Smooth muscle cell of the brain vasculature (primary cell): ENCODE measurements at regions not wholly inside any gene's neighbourhood (a gene's known extent, or its start where the extent isn't known, plus 50 kb on each side); places are given as distances from the start of the nearest gene placed in this dataset.
"Not testable (repeated sequence)": the region's sequence is repeated elsewhere in the genome, so short reads cannot be mapped to it uniquely, and the experiment has no call there.

Experiments used
- DNase-seq: peaks from one replicate; pipeline ENCODE4 v3.0.0-alpha.2; 2012; ENCODE audit warnings: low read depth, low spot score

DNA sequence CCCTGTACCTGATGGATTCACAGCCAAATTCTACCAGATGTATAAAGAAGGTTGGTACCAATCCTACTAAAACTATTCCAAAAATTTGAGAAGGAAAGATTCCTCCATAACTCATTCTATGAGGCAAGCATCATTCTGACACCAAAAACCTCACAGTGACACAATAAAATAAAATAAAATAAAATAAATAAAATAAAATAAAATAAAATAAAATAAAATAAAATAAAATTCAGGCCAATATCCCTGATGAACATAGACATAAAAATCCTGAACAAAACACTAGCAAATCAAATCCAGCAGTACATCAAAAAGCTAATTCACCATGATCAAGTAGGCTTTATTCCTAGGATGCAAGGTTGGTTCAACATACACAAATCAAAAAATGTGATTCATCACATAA lies 108.1 kb downstream of the PROX1 start:
- not testable (repeated sequence) for DNase-seq

DNA sequence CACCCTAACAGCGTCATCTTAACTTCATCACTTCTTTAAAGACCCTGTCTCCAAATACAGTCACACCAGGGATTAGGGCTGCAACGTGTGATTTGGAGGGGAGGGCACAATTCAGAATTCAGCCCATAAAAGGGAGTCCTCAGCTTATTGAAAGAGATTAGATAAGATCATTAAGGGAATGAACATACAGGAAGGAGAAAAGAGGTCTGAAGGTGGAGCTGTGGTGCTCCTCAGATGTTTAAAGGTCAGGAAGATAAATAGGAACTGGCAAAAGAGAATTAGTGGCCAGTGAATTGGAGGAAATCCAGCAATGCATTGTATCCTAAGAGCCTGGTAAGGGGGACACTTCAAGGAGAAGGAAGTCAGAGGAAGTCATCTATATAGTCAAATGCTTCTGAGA lies 113.5 kb downstream of the PROX1 start:
- DNase-seq, result no peak

DNA sequence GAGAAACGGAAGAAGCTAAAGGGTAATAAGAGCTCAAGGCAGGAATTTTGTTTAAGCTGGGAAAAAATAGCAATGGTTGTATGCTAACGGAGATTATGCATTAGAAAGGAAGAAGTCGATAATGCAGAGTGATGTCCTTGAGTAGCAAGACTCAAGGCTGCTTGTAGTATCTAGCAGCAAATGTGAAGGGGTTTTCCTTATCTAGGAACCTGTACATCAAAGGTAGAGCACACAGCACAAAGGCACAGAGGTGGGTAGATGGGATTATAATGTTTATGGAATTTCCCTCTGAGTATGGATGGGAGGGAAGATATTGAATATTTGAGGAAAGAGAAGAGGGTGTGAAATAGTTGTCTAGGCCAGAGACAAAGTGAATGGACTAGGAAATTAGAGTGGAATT lies 114.1 kb downstream of the PROX1 start:
- no peak for DNase-seq

DNA sequence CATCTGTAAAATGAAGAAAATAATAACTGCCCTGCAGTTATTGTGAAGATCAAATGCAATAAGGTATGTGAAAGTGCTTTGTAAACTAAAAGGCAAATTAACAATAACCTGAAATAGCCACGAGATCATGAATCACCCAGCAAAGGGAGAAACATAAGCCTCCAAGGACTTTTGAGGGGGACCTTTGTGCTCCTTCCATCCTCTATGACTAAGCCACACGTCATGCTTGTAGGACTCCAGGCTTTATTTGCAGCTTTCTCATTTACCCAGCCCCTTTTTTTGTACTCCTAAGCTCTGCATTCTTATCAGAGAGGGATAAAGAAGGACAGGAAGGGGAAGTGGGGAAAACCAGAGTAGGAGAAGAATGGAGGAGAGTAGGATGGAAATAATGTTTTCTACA lies 115.1 kb downstream of the PROX1 start:
- DNase-seq, result peak; percentile 33

DNA sequence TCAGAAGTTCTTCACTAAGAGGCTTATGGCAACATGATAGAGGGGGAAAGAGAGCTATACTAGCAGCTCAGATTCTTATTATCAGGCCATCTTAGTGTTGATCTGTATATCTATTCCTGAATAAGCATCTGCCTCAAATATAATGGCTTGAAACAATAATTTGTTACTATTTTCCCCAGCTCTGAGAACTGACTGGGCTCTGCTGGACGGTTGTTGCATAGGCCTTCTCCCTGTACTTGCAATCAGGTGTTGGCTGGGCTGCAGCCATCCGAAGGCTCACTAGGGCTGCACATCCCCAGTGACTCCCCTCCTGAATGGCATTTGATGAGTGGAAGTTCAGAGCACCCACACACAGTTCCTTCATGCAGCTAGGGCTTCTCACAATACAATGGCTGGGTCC lies 116.0 kb downstream of the PROX1 start:
- DNase-seq, result no peak

DNA sequence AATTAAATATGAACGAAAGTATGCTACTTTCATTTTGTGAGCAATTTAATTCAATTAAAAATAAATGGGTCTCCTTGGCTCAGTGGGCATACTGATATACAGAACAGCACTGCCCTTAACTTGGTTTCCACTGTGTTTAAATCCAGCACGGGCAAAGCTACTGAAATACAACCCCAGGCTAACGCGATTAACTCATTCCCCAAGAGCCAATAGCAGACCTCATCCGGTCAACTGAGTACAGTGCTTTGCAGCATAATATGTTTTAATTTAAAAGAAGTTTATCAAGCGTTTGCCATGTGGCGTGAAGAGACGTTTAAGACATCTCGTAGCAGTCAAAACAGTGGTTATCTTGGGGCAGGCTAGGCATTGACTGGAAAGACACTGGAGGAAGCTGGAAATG lies 118.6 kb downstream of the PROX1 start:
- no peak for DNase-seq

DNA sequence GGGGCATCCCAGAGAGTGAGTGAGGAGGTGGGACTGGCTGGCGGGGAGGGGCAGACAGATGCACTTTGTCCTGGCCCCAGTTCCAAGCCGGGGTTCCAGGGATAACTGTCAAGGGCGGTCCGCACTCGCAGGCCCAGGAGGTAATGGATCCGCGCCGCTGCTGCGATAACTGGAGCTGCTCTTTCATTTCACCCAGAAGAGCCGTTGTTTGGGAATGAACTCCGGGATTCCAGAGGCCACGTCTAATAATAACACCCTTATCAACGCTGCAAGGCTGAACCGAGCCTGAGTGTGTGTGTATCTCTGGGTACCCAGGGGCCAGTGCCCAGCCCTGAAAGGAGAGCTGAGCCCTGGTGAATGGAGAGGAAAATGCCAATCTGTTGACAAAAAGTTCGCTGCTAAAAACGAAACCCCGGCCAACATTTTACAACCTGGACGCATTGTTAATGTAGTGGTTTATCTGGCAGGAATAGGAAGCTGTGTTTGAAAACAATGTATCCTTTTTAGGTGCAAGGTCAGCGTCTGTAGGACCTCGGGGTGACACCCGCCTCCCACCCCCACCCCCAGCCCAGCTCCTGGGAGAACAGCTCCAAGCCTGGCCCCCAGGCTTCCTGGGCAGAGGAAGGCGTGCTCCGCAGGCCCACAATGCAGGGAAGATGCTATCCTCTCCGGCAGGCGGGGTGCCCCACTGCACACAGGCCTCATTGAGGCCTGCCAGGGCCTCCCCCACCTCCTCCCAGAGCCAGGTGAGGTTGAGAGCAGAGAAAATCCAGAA lies 119.7 kb downstream of the PROX1 start:
- DNase-seq, result no peak

DNA sequence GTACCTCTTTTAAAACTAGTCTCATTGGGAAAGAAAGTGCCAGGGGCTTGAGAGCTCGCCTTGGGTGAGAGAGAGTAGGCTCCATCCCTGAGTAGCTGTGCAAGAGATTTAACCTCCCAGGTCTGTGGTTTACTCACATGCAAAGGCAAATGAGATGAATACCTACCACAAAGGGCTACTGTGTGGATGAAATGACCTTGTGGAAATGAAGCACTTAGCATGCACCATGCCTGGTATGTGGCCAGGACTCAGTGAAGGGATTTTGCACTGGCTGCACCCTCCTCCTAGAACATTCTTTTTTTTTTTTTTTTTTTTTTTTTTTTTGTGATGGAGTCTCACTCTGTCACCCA lies 120.3 kb downstream of the PROX1 start:
- no peak for DNase-seq

DNA sequence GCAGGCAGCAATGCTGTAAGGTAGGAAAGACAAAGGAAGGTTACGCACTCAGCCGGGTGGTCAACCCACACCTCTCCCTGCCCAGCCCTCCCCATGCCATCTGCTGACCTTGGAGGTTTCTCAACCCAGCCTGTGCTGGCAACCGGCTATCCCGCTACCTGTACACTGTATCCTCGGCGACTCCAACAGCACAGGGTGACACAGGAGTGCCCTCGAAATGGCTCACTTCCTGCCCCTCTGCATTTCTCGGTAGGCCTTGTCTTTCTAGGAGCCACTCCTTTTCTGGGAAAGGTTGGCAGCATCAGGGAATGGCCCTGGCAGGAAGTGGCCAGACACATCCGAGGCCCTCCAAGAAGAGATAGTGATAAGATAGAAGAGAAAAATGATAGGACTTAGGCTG lies 124.0 kb downstream of the PROX1 start:
- no peak for DNase-seq

DNA sequence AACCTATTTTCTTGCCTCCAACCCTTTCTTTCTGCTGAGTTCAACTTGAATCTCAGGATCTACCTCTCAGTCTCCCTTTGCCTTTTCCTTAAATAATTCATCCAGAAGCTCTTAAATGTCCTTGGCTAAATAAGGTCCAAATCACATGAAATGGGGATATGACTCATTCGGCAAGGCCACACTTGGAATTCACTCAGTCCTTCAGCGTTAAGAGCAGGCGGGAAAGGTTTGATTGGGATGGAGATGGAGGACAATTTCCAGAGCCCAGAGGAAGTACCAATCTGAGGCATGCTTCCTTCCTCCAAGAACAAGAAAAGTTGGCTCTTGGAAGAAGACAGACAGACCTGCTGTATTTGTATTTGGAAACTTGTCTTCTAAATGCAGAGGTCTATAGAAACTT lies 128.5 kb downstream of the PROX1 start:
- DNase-seq, result no peak

DNA sequence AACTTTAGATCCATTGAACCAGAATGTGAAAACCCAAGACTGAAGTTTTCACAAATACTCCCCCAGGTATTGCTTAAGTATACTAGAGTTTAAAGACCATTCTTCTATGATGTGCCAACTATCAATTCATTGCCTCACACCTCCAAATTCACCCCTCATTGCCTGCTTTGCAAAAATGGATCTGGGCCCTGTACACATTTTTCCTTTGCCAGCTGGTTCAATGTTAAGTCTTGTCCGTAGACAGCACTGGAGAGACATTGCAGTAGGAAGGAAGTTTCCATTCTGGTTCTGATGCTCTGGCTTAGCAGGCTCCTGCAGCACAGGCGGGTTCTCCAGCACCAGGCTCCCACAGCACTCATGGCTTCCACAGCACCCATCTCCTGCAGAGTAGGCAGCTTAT lies 130.0 kb downstream of the PROX1 start:
- no peak for DNase-seq

DNA sequence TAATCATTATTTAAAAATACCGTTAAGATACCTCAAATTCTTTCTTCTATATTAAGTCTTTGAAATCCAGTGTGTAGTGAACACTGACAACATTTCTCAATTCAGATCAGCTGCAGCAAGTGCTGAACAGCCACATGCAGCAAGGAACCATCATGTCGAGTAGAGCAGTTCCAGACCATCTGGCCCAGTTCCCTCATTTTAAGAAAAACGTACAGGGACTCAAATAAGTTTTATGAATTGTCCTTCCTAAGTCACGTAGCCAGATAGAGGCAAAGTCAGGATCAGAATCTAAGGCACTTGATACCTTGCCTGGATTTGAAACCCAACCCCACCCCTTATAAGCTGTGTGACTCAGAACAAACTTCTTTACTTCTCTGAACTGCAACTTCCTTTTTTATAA lies 132.4 kb downstream of the PROX1 start:
- DNase-seq, result no peak

DNA sequence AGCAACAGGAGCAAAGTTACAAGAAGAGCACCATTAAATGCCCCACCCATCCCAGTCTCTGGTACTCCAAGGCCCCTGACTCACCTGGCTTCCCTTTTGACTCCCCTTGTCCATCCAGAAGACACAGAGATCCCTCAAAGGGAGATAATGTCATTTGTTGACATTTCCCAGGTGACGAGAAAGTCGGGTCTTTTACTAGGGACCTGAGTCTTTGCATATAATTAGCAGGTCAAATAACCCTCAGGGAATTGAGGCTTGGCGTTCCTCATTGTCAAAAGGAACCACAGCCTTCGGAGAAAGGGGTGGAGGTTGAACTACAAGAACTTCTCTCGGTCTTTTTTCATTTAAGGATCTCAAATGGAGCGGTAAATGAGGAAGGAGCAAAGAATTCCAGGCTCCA lies 133.2 kb downstream of the PROX1 start:
- DNase-seq, result no peak

DNA sequence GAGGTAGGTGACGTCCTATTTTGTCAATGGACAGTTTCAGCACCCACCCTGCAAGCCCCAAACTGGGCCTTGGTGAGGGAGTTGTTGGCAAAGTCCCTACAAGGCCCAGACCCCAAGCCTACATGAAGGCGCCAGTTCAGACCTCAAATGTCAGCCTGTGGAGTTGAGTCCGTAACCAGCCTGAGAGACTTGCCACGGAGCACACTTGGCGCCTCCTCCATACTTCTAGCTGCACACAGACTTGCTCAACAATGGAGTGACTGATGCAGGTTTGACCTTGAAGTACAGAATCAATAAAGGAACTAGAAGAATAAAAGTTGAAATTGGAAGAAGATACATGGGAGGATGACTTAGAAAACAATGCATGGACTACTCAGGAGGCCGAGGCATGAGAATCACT lies 134.3 kb downstream of the PROX1 start:
- DNase-seq, result no peak

DNA sequence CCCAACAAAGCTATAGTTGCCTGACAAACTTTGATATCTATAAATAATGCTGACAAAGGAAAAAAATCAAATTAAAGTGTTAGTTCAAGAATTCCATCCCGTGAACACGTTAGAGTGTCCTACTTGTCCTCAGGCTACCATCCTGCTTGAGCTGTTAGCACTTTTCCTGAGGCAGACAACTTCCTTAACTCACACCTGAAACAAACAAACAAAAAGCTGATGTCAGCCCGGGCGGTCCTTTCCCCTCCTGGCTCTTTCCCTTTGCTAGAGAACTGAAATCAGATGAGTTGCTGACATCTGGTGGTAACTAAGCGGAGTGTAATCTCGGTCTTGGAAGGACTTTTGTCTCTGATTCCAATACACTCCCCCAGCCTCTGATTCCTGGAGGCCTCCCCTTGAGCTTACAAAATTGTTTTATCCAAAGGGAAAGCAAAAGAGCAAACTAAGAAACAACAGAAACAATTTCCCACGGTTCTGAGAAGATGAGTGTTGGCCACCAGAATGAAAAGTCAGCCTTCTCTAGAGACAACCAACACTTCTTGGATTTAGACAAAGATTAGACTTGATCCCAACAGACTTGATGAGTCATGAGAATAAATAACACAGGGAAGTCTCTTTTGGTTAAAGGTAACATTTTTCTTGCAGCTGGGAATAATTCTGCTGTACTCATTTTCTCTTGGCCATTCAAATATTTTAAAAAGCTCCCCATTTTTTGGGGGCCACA lies 135.4 kb downstream of the PROX1 start:
- DNase-seq, result peak; percentile 24

DNA sequence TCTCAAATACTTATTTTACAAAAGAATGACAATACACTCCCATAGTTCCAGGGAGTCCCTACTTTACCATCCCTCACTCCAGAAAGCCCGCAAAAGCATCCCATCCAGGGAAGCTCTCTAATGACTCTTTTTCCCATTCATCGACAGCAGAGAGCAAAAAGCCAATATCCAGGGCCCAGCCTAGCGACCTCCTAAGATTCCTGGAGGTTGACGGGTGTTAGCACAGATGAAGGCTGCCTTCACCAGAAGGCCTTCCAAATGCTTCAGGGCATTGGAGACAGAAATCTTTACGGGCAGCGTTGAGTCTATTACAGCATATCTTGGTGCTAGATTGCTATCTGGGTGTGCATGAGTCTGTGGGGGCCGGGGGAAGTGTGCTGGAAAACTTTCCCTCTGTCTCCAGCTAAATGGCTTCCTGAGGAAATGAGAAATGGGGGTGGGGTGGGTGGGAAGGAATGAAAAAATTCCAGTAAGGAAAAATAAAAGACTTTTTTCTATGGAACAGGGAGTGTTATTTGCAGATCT lies 136.6 kb downstream of the PROX1 start:
- no peak for DNase-seq

DNA sequence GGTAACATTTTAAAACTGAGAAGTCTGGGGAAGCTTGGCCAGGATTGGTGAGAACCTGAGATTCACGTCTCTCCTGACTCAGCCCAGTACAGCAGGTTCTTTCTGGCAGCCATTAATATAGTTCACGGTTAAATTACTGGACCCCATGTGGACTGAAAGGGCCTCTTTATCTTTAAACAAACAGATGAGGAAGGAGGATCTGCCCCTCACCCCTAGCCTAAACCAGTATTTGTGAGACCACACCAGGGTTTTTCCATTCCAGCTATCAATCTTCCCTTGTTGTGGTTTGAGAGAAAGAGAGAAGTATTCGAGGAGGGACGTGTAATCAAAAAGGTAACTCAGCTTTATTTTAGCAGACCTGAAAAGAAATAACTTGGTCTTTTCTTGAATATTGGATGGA lies 137.1 kb downstream of the PROX1 start:
- DNase-seq, result no peak

DNA sequence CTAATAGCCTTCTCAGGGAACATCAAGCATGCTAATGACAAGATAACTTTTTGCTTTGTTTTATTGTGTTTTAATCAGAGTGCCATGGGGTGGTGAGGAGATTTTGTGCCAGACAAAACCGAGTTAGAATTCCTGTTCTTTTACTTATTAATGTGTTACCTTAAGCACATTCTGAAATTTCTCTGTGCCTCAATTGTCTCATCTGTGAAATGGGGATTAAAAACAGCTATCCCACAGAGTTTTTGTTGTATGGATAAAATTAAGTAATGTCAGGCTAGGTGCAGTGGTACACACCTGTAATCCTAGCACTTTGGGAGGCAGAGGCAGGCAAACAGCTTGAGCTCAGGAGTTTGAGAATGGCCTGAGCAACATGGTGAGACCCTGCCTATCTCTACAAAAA lies 138.0 kb downstream of the PROX1 start:
- DNase-seq, result no peak

DNA sequence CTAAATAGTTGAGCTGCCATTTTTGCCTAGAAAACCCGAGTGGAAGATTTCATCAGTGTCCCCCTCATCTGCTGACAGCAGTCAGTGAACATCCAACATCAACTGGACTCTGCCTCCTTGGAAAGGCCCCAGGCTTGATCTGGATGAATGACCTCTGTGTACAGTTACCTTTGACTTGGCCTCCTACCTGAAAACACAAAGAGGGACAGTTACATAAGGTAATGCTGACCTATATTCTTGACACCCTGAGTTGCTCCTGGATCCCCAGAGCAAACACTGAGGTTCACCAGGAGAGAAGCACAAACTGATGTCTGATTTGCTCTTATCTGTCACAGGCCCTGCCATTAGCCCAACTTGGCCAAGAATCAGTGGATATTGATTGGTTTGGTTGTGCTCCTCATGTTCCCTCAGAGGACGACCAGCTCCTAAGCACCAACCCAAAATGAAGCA lies 138.9 kb downstream of the PROX1 start:
- DNase-seq, result no peak

DNA sequence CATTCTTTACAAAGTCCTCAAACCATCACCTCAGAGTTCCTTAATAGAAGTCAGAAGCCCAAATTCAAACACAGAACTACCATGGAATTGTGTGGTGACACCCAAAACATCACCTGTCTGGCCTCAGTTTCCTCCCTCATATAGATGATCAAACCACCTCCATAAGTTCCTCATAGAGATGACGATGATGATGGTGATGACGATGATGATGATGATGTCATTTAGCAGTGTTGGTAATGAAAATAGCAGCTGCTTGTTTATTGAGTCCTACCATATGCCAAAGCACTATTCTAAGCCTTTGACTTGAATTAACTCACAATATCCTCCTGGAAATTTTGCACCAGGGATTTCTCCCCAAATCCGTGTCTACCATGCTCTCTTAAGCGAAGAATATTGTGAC lies 139.9 kb downstream of the PROX1 start:
- DNase-seq, result no peak

DNA sequence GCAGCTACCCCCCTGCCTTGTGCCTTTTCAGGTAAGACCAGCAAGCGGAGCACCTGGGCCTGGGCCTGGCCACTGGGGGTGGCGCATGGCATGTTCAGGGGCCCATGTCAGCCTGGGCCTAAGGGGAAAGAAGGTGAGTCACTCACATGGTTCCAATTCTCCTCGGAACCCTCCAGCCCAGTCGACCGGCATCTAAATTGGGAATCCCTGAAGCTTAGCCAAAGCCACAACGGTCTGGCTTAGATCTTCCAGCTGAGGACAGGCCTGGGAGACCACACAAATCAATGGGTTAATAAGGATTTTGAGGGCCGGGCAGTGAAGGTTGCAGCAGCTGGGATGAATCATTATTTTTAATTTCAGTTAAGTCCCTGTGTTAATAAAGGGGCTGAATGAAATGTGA lies 145.1 kb upstream of the SMYD2 start:
- DNase-seq, result no peak

DNA sequence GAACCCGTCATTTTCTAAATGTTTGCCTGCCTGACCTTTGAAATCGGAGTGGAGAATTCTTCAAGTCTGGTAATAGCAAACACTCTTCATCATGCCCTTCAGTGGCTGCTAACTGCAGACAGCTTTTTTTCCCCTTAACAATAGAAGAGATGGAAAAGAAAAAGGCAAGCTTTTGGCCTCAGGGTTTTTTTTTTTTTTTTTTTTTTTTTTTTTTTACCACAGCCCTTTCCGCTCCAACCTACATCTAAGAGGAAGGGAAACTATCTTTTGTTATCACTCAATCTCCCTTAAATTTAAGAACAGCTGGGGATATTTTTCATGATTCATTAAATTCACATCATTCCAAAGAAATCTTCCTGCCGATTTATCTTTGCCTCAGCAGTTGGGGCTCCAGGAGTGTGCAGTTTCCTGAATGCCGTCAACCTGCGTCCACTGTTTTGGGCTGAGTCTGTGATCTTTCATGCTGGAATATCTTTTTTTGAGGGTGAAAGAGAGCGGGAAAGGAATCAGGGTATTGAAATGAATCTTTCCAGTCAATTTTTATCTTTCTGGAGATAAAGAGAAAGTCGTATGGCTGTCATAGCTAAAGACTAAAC lies 144.5 kb upstream of the SMYD2 start:
- no peak for DNase-seq

DNA sequence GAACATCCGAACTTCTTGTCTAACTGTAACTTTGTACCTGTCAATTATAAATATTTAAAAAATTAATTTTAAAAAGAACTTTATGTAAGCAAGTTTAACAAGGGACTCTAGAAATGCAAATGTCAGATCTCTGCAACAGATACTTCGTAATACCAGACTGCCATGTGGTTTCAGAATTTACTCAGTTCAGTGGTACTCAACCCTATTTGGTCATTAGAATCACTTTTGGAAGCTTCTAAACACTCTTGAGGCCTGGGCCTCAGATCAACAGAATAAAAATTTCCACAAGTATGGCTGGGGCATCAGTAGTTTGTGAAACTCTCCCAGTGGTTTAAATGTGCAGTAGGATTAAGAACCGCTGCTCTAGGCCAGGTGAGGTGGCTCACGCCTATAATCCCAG lies 139.5 kb upstream of the SMYD2 start:
- DNase-seq, result no peak
